T-helper 2 cell treated with Interferon-gamma antibody and Interleukin-4, amounts not matched to agents 5 μg/mL and 100 μg/mL, for 36 hours (primary cell): ENCODE measurements at regions not wholly inside any gene's neighbourhood (a gene's known extent, or its start where the extent isn't known, plus 50 kb on each side); places are given as distances from the start of the nearest gene placed in this dataset.

Experiments used
- DNase-seq: peaks from one replicate; pipeline ENCODE4 v3.0.0; 2021; ENCODE audit warnings: low spot score
- H3K27ac Mint-ChIP-seq: one replicate; pipeline ENCODE4 v1.8.0; 2021; ENCODE audit warnings: mild to moderate bottlenecking, mixed read lengths
- H3K27me3 Mint-ChIP-seq: one replicate; pipeline ENCODE4 v1.8.0; 2021; ENCODE audit warnings: low read depth, mixed read lengths
- H3K36me3 Mint-ChIP-seq: one replicate; pipeline ENCODE4 v1.8.0; 2021; ENCODE audit warnings: low read depth, mixed read lengths
- H3K4me1 Mint-ChIP-seq: one replicate; pipeline ENCODE4 v1.8.0; 2021; ENCODE audit warnings: low read depth, mixed read lengths
- H3K4me3 Mint-ChIP-seq: one replicate; pipeline ENCODE4 v1.8.0; 2022; ENCODE audit warnings: mild to moderate bottlenecking, moderate library complexity, mixed read lengths
- H3K9me3 Mint-ChIP-seq: one replicate; pipeline ENCODE4 v1.8.0; 2021; ENCODE audit warnings: mixed read lengths

- DNase-seq: no peak
- Mint-ChIP-seq H3K4me1 (no peaks in the 10 kb centered on the region), H3K9me3 (peaks cover 26% of the 10 kb centered on the region), H3K36me3 (no peaks in the 10 kb centered on the region), H3K27me3 (no peaks in the 10 kb centered on the region), H3K27ac (no peak overlapping the region), H3K4me3 (no peak overlapping the region)
Observed at GRCh38 chr18:30044496-30044895, 998.0 kb downstream of the DSC3 start.

- peaks cover 35% of the 10 kb centered on the region for H3K9me3 Mint-ChIP-seq
- DNase-seq: no peak
- no peaks in the 10 kb centered on the region for H3K4me1 Mint-ChIP-seq
- H3K27ac Mint-ChIP-seq: no peak overlapping the region
- no peaks in the 10 kb centered on the region for H3K27me3 Mint-ChIP-seq
- H3K36me3 Mint-ChIP-seq: no peaks in the 10 kb centered on the region
- H3K4me3 Mint-ChIP-seq: no peak overlapping the region
Observed at GRCh38 chr18:30039201-30039600, 1003.3 kb downstream of the DSC3 start.

GRCh38 chr18:30034818-30035217, 1007.7 kb downstream of the DSC3 start:
- peaks cover 46% of the 10 kb centered on the region for H3K9me3 Mint-ChIP-seq
- no peaks in the 10 kb centered on the region for H3K27me3 Mint-ChIP-seq
- H3K27ac Mint-ChIP-seq: no peak overlapping the region
- DNase-seq: no peak
- H3K4me3 Mint-ChIP-seq: no peak overlapping the region
- H3K4me1 Mint-ChIP-seq: no peaks in the 10 kb centered on the region
- H3K36me3 Mint-ChIP-seq: no peaks in the 10 kb centered on the region

- Mint-ChIP-seq H3K4me1 (no peaks in the 10 kb centered on the region), H3K27me3 (no peaks in the 10 kb centered on the region), H3K4me3 (no peak overlapping the region), H3K36me3 (no peaks in the 10 kb centered on the region), H3K27ac (no peak overlapping the region), H3K9me3 (peaks cover 30% of the 10 kb centered on the region)
- no peak for DNase-seq
Observed at GRCh38 chr18:30016179-30016578, 1026.4 kb downstream of the DSC3 start.

- Mint-ChIP-seq H3K27ac (no peak overlapping the region), H3K27me3 (no peaks in the 10 kb centered on the region), H3K4me1 (no peaks in the 10 kb centered on the region), H3K4me3 (no peak overlapping the region), H3K36me3 (no peaks in the 10 kb centered on the region), H3K9me3 (peaks cover 17% of the 10 kb centered on the region)
- no peak for DNase-seq
Observed at GRCh38 chr18:30004965-30005364, 1037.6 kb downstream of the DSC3 start.

- H3K4me1 Mint-ChIP-seq: no peaks in the 10 kb centered on the region
- no peaks in the 10 kb centered on the region for H3K36me3 Mint-ChIP-seq
- peaks cover 41% of the 10 kb centered on the region for H3K9me3 Mint-ChIP-seq
- DNase-seq: no peak
- no peaks in the 10 kb centered on the region for H3K27me3 Mint-ChIP-seq
- no peak overlapping the region for H3K27ac Mint-ChIP-seq
- no peak overlapping the region for H3K4me3 Mint-ChIP-seq
Observed at GRCh38 chr18:29982218-29982617, 1060.3 kb downstream of the DSC3 start.

- H3K4me3 Mint-ChIP-seq: no peak overlapping the region
- H3K27ac Mint-ChIP-seq: no peak overlapping the region
- no peaks in the 10 kb centered on the region for H3K4me1 Mint-ChIP-seq
- H3K27me3 Mint-ChIP-seq: no peaks in the 10 kb centered on the region
- H3K36me3 Mint-ChIP-seq: no peaks in the 10 kb centered on the region
- DNase-seq: no peak
- H3K9me3 Mint-ChIP-seq: peaks cover 31% of the 10 kb centered on the region
Observed at GRCh38 chr18:29979881-29980280, 1062.7 kb downstream of the DSC3 start.

- Mint-ChIP-seq H3K27me3 (no peaks in the 10 kb centered on the region), H3K36me3 (no peaks in the 10 kb centered on the region), H3K4me3 (no peak overlapping the region), H3K4me1 (no peaks in the 10 kb centered on the region), H3K9me3 (peaks cover 46% of the 10 kb centered on the region), H3K27ac (no peak overlapping the region)
- DNase-seq: no peak
Observed at GRCh38 chr18:29969876-29970275, 1072.7 kb downstream of the DSC3 start.

GRCh38 chr18:29962579-29962978, 1080.0 kb downstream of the DSC3 start:
- Mint-ChIP-seq H3K9me3 (peaks cover 21% of the 10 kb centered on the region), H3K4me1 (no peaks in the 10 kb centered on the region), H3K4me3 (no peak overlapping the region), H3K27me3 (no peaks in the 10 kb centered on the region), H3K27ac (no peak overlapping the region), H3K36me3 (no peaks in the 10 kb centered on the region)
- DNase-seq: no peak

GRCh38 chr18:29960539-29960938, 1082.0 kb downstream of the DSC3 start:
- H3K9me3 Mint-ChIP-seq: peaks cover 25% of the 10 kb centered on the region
- no peaks in the 10 kb centered on the region for H3K27me3 Mint-ChIP-seq
- H3K27ac Mint-ChIP-seq: no peak overlapping the region
- DNase-seq: no peak
- no peak overlapping the region for H3K4me3 Mint-ChIP-seq
- H3K4me1 Mint-ChIP-seq: no peaks in the 10 kb centered on the region
- no peaks in the 10 kb centered on the region for H3K36me3 Mint-ChIP-seq

- H3K4me1 Mint-ChIP-seq: no peaks in the 10 kb centered on the region
- H3K9me3 Mint-ChIP-seq: peaks cover 45% of the 10 kb centered on the region
- no peaks in the 10 kb centered on the region for H3K36me3 Mint-ChIP-seq
Observed at GRCh38 chr18:29930231-29930630, 1112.3 kb downstream of the DSC3 start.

GRCh38 chr18:29928081-29928480, 1114.5 kb downstream of the DSC3 start:
- Mint-ChIP-seq H3K27ac (no peak overlapping the region), H3K36me3 (no peaks in the 10 kb centered on the region), H3K9me3 (peaks cover 48% of the 10 kb centered on the region), H3K27me3 (no peaks in the 10 kb centered on the region), H3K4me1 (no peaks in the 10 kb centered on the region), H3K4me3 (no peak overlapping the region)
- no peak for DNase-seq

More at GRCh38 chr18:29930231-29930630, 1112.3 kb downstream of the DSC3 start:
- Mint-ChIP-seq H3K27ac (no peak overlapping the region), H3K4me3 (no peak overlapping the region), H3K27me3 (no peaks in the 10 kb centered on the region)
- DNase-seq: no peak

- Mint-ChIP-seq H3K9me3 (peaks cover 35% of the 10 kb centered on the region), H3K27ac (no peak overlapping the region), H3K36me3 (no peaks in the 10 kb centered on the region), H3K27me3 (no peaks in the 10 kb centered on the region), H3K4me3 (no peak overlapping the region), H3K4me1 (no peaks in the 10 kb centered on the region)
- no peak for DNase-seq
Observed at GRCh38 chr18:29925566-29925965, 1117.0 kb downstream of the DSC3 start.

GRCh38 chr18:29912351-29912750, 1130.2 kb downstream of the DSC3 start:
- no peak for DNase-seq
- Mint-ChIP-seq H3K9me3 (peaks cover 45% of the 10 kb centered on the region), H3K36me3 (no peaks in the 10 kb centered on the region), H3K27ac (no peak overlapping the region), H3K4me3 (no peak overlapping the region), H3K4me1 (no peaks in the 10 kb centered on the region), H3K27me3 (no peaks in the 10 kb centered on the region)

- H3K36me3 Mint-ChIP-seq: no peaks in the 10 kb centered on the region
- no peaks in the 10 kb centered on the region for H3K4me1 Mint-ChIP-seq
- no peak overlapping the region for H3K27ac Mint-ChIP-seq
- H3K9me3 Mint-ChIP-seq: peaks cover 17% of the 10 kb centered on the region
- H3K4me3 Mint-ChIP-seq: no peak overlapping the region
- no peak for DNase-seq
- no peaks in the 10 kb centered on the region for H3K27me3 Mint-ChIP-seq
Observed at GRCh38 chr18:29892960-29893558, 1149.5 kb downstream of the DSC3 start.
